Upper lobe of right lung (tissue), 1 donor: ENCODE measurements at regions not wholly inside any gene's neighbourhood (a gene's known extent, or its start where the extent isn't known, plus 50 kb on each side); places are given as distances from the start of the nearest gene placed in this dataset.

ENCODE experiments used
- ATAC-seq: fragments of 200-7000 bp; cut with Tn5 transposase; one replicate; pipeline ENCODE4 v1.9.1; 2020; ENCODE audit warnings: mild to moderate bottlenecking, moderate library complexity
- DNase-seq: peaks from one replicate; pipeline ENCODE4 v3.0.0-alpha.2; 2020
- H3K27ac ChIP-seq: fragments of 200-600 bp; one replicate; pipeline ENCODE4 v1.8.0; 2022
- H3K27me3 ChIP-seq: fragments of 200-600 bp; one replicate; pipeline ENCODE4 v1.8.0; 2022; ENCODE audit warnings: mild to moderate bottlenecking
- H3K36me3 ChIP-seq: fragments of 200-600 bp; one replicate; pipeline ENCODE4 v1.8.0; 2022
- H3K4me1 ChIP-seq: fragments of 200-600 bp; one replicate; pipeline ENCODE4 v1.8.0; 2022
- H3K4me3 ChIP-seq: fragments of 200-600 bp; one replicate; pipeline ENCODE4 v1.8.0; 2022; ENCODE audit warnings: mild to moderate bottlenecking
- H3K9me3 ChIP-seq: fragments of 200-600 bp; one replicate; pipeline ENCODE4 v1.8.0; 2022
- CTCF ChIP-seq: fragments of 200-600 bp; IDR thresholded peaks from one replicate; pipeline ENCODE4 v1.8.0; 2022; ENCODE audit warnings: antibody characterized with exemption
- intact Hi-C: fragments of 100-400 bp; cut with DNase I; formaldehyde crosslinking; loops from one replicate; pipeline ENCODE4 v1.11.0; 2022
- donor health status: DM: no; HTN: yes; CAD: no; lungs with severe emphysema.

- Histone ChIP-seq H3K27me3 (no peaks in the 10 kb centered on the region), H3K9me3 (no peaks in the 10 kb centered on the region), H3K4me1 (no peaks in the 10 kb centered on the region), H3K27ac (no peak overlapping the region), H3K36me3 (no peaks in the 10 kb centered on the region), H3K4me3 (no peak overlapping the region)
- DNase-seq (no peak), ATAC-seq (no peak)
- intact Hi-C loops, result no loop called here
- no peak for TF ChIP-seq CTCF
Measured at GRCh38 chrX:17939724-17940123, 78.6 kb upstream of the RAI2 start.

GRCh38 chrX:17933856-17934255 is 72.8 kb upstream of the RAI2 start:
- no peaks in the 10 kb centered on the region for H3K36me3 ChIP-seq
- no peak for DNase-seq
- no peaks in the 10 kb centered on the region for H3K9me3 ChIP-seq
- H3K4me1 ChIP-seq, result no peaks in the 10 kb centered on the region
- H3K27me3 ChIP-seq, result no peaks in the 10 kb centered on the region
- H3K27ac ChIP-seq, result no peak overlapping the region
- no peak for ATAC-seq
- intact Hi-C loops, result no loop called here
- no peak for TF ChIP-seq CTCF
- H3K4me3 ChIP-seq, result no peak overlapping the region

- no peaks in the 10 kb centered on the region for H3K36me3 ChIP-seq
Measured at GRCh38 chrX:17932781-17933180, 71.7 kb upstream of the RAI2 start.

GRCh38 chrX:17931855-17932254 is 70.8 kb upstream of the RAI2 start:
- intact Hi-C loops, result no loop called here
- Histone ChIP-seq H3K4me1 (no peaks in the 10 kb centered on the region), H3K4me3 (no peak overlapping the region), H3K27me3 (no peaks in the 10 kb centered on the region), H3K27ac (no peak overlapping the region), H3K36me3 (no peaks in the 10 kb centered on the region), H3K9me3 (no peaks in the 10 kb centered on the region)
- DNase-seq, result no peak
- TF ChIP-seq CTCF, result no peak
- ATAC-seq, result no peak

More at GRCh38 chrX:17932781-17933180, 71.7 kb upstream of the RAI2 start:
- H3K4me1 ChIP-seq, result no peaks in the 10 kb centered on the region
- no peak for TF ChIP-seq CTCF
- no peaks in the 10 kb centered on the region for H3K9me3 ChIP-seq
- ATAC-seq (no peak), DNase-seq (no peak)
- intact Hi-C loops, result no loop called here
- H3K4me3 ChIP-seq, result no peak overlapping the region
- no peaks in the 10 kb centered on the region for H3K27me3 ChIP-seq
- no peak overlapping the region for H3K27ac ChIP-seq

- intact Hi-C loops, result no loop called here
- no peak for TF ChIP-seq CTCF
- H3K9me3 ChIP-seq, result no peaks in the 10 kb centered on the region
- no peaks in the 10 kb centered on the region for H3K27me3 ChIP-seq
- no peaks in the 10 kb centered on the region for H3K4me1 ChIP-seq
- no peak overlapping the region for H3K27ac ChIP-seq
- DNase-seq, result no peak
- no peak overlapping the region for H3K4me3 ChIP-seq
- no peak for ATAC-seq
- H3K36me3 ChIP-seq, result no peaks in the 10 kb centered on the region
Measured at GRCh38 chrX:17930850-17931249, 69.8 kb upstream of the RAI2 start.

- Histone ChIP-seq H3K27ac (no peak overlapping the region), H3K9me3 (no peaks in the 10 kb centered on the region), H3K4me1 (no peaks in the 10 kb centered on the region), H3K27me3 (no peaks in the 10 kb centered on the region), H3K4me3 (no peak overlapping the region), H3K36me3 (no peaks in the 10 kb centered on the region)
- no peak for ATAC-seq
- no peak for DNase-seq
- TF ChIP-seq CTCF, result no peak
- intact Hi-C loops, result no loop called here
Measured at GRCh38 chrX:17923546-17923945, 62.4 kb upstream of the RAI2 start.
